ENCODE measurements at regions not wholly inside any gene's neighbourhood (a gene's known extent, or its start where the extent isn't known, plus 50 kb on each side); places are given as distances from the start of the nearest gene placed in this dataset.

DNA sequence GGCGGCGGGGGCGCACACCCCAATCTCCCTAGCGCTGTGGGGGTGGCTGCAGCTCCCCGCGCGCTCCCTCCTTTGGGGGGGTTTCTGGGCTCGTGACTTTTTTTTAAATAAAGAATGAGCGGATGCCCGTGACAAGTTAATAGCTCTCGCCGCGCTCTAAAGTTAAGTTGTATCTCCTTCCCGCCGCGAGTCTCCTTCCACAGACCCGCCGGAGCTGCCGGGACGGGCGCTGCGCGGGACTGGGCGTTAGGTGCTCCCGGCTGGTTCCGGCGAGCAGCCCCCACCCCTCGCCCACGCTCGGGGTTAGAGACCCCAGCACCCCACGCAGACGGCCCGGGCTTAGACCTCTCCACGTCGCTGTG is 82.6 kb upstream of the HMGA2 start:
- peak overlapping the region; percentile 64; the same call in 1 of the 2 replicates for H2AFZ ChIP-seq (ENCODE audit: low read depth)
- H3K9me2 ChIP-seq: no peaks in the 10 kb centered on the region
- H3K4me3 ChIP-seq (ENCODE audit: low read depth in 2 of 2, low read length in 1 of 2): peak overlapping the region; percentile 63 to 78
- ChIA-PET POLR2A (no interaction called here), CTCF (no interaction called here)
- TF ChIP-seq, protein P1, sequence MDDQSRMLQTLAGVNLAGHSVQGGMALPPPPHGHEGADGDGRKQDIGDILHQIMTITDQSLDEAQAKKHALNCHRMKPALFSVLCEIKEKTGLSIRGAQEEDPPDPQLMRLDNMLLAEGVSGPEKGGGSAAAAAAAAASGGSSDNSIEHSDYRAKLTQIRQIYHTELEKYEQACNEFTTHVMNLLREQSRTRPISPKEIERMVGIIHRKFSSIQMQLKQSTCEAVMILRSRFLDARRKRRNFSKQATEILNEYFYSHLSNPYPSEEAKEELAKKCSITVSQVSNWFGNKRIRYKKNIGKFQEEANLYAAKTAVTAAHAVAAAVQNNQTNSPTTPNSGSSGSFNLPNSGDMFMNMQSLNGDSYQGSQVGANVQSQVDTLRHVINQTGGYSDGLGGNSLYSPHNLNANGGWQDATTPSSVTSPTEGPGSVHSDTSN (IDR thresholded peaks at IDR 0.05): no peak
- TF ChIP-seq, protein P2, sequence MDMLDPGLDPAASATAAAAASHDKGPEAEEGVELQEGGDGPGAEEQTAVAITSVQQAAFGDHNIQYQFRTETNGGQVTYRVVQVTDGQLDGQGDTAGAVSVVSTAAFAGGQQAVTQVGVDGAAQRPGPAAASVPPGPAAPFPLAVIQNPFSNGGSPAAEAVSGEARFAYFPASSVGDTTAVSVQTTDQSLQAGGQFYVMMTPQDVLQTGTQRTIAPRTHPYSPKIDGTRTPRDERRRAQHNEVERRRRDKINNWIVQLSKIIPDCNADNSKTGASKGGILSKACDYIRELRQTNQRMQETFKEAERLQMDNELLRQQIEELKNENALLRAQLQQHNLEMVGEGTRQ (IDR thresholded peaks at IDR 0.05; ENCODE audit: borderline replicate concordance, low read depth, low read length): no peak
- TF ChIP-seq, protein P3, sequence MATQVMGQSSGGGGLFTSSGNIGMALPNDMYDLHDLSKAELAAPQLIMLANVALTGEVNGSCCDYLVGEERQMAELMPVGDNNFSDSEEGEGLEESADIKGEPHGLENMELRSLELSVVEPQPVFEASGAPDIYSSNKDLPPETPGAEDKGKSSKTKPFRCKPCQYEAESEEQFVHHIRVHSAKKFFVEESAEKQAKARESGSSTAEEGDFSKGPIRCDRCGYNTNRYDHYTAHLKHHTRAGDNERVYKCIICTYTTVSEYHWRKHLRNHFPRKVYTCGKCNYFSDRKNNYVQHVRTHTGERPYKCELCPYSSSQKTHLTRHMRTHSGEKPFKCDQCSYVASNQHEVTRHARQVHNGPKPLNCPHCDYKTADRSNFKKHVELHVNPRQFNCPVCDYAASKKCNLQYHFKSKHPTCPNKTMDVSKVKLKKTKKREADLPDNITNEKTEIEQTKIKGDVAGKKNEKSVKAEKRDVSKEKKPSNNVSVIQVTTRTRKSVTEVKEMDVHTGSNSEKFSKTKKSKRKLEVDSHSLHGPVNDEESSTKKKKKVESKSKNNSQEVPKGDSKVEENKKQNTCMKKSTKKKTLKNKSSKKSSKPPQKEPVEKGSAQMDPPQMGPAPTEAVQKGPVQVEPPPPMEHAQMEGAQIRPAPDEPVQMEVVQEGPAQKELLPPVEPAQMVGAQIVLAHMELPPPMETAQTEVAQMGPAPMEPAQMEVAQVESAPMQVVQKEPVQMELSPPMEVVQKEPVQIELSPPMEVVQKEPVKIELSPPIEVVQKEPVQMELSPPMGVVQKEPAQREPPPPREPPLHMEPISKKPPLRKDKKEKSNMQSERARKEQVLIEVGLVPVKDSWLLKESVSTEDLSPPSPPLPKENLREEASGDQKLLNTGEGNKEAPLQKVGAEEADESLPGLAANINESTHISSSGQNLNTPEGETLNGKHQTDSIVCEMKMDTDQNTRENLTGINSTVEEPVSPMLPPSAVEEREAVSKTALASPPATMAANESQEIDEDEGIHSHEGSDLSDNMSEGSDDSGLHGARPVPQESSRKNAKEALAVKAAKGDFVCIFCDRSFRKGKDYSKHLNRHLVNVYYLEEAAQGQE (IDR thresholded peaks at IDR 0.05; ENCODE audit: low read depth, low read length): no peak
- TF ChIP-seq CHD2 (IDR thresholded peaks at IDR 0.05; ENCODE audit: low read length, partially characterized antibody) (no peak), FOXM1 (IDR thresholded peaks at IDR 0.05; ENCODE audit: low read depth) (0 out of 2 replicates have a peak, but pooled peaks have one; percentile 6), FOXJ3 (CRISPR knock-in tag; IDR thresholded peaks at IDR 0.05) (no peak), MXI1 (IDR thresholded peaks at IDR 0.05; ENCODE audit: low read depth, low read length) (no peak), CTCF (IDR thresholded peaks at IDR 0.05) (no peak), RFX5 (IDR thresholded peaks at IDR 0.05; ENCODE audit: low read length) (no peak), RCOR1 (IDR thresholded peaks at IDR 0.05; ENCODE audit: low read length) (no peak), USF1 (IDR thresholded peaks at IDR 0.05; ENCODE audit: borderline replicate concordance, low read depth) (no peak), TEAD4 (IDR thresholded peaks at IDR 0.05; ENCODE audit: borderline replicate concordance, insufficient read depth) (no peak), TAF1 (IDR thresholded peaks at IDR 0.05; ENCODE audit: borderline replicate concordance, low read depth, low read length) (0 out of 2 replicates have a peak, but pooled peaks have one; percentile 32), GABPA (IDR thresholded peaks at IDR 0.05; ENCODE audit: low read depth) (no peak)
- H3K4me1 ChIP-seq (ENCODE audit: control insufficient read depth in 1 of 2, insufficient read depth in 2 of 2, low read depth in 1 of 2, low read length in 1 of 2): 0 out of 4 replicates have a peak, but pooled peaks cover 0 to 3% of the 10 kb centered on the region in 2 experiments
- 0 out of 2 replicates have a peak, but pooled peaks cover 5% of the 10 kb centered on the region for H3K79me2 ChIP-seq (ENCODE audit: insufficient read depth)
- H4K20me1 ChIP-seq (ENCODE audit: insufficient read depth): no peaks in the 10 kb centered on the region
- H3F3A ChIP-seq (replicated peaks; ENCODE audit: insufficient read depth): peaks cover 29% of the 10 kb centered on the region
- H3K27me3 ChIP-seq (ENCODE audit: insufficient read depth): no peaks in the 10 kb centered on the region
- H3K27ac ChIP-seq (ENCODE audit: low read depth in 2 of 2, low read length in 1 of 2): peak overlapping the region; percentile 72 to 92
- no peak for DNase-seq
- H3K9me3 ChIP-seq: no peaks in the 10 kb centered on the region
- no peaks in the 10 kb centered on the region for H3K36me3 ChIP-seq (replicated peaks in 1 of 2; ENCODE audit: control insufficient read depth in 1 of 2, insufficient read depth in 2 of 2, low read length in 1 of 2)
- 1% methylated on average over 34 of the region's 35 CpGs for WGBS (ENCODE audit: low lambda C conversion rate)
- H3K9ac ChIP-seq: peak overlapping the region; percentile 93
- peak overlapping the region; percentile 95 for H3K4me2 ChIP-seq

Measured in SK-N-SH (cell line).